ENCODE measurements at regions not wholly inside any gene's neighbourhood (a gene's known extent, or its start where the extent isn't known, plus 50 kb on each side); places are given as distances from the start of the nearest gene placed in this dataset.

GRCh38 chr11:39288011-39288410 lies 2171.4 kb downstream of the LRRC4C start:
- DNase-seq: no peak

GRCh38 chr11:39268176-39268690 lies 2191.2 kb downstream of the LRRC4C start:
- no peak for DNase-seq

DNA sequence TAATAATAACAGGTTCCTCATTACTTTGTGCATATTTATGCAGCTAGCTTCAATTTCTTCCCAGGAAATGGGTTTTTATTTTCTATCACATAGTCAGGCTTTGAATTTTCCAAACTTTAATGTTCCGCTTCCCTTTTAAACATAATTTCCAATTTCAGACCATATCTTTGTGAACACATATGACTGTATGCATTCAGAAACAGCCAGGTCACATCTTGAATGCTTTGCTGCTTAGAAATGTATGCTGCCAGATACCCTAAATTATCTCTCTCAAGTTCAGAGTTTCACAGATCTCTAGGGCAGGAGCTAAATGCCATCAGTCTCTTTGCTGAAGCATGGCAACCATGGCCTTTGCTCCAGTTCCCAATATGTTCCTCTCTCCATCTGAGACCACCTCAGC lies 2203.8 kb downstream of the LRRC4C start:
- no peak for DNase-seq

- no peak for DNase-seq
Observed at GRCh38 chr11:39249566-39250365, 2209.7 kb downstream of the LRRC4C start.

DNA sequence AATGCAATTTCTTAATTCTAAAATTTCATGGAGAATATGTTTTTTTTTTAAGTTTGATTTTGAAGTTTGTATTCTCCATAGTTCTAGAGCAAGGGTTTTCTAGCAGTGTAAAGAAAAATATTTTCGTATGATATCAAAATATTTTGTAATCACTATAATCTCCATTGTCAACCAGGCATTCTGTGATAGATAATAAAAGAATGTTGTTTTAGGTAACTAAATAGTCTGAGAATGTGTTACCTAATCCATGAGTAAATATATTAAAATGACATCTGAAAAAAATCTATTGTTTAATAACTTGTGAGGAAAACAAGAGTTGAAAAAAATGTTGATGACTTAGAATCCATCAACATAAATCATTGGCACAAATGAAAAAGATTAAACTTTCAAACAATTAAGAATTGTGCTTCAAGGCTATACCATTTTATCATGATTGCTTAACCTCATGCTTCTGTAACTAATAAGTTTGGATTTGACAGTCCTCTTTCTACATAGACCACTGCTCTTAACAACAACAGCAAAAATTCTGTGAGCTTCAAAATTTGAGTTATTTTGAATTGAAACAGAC lies 2211.8 kb downstream of the LRRC4C start:
- DNase-seq: no peak

DNA sequence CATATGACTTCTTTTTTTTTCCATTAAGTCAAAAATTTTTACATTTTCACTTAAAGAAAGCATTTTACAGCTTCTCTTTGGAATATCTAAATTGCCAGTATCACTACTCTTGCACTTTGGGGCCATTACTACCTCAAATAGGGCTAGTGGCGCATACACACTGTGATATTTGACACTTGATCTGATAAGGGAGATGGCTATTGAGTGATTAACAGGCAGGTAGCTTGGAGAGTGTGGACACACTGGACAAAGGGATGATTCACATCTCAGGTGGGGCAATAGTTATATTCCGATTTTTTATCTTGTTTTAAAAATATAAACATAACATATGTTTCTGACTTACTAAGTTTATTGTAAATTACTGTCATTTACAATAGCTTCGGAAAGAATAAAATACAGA lies 2219.9 kb downstream of the LRRC4C start:
- no peak for DNase-seq

GRCh38 chr11:39236916-39237315 lies 2222.5 kb downstream of the LRRC4C start:
- DNase-seq: no peak

DNA sequence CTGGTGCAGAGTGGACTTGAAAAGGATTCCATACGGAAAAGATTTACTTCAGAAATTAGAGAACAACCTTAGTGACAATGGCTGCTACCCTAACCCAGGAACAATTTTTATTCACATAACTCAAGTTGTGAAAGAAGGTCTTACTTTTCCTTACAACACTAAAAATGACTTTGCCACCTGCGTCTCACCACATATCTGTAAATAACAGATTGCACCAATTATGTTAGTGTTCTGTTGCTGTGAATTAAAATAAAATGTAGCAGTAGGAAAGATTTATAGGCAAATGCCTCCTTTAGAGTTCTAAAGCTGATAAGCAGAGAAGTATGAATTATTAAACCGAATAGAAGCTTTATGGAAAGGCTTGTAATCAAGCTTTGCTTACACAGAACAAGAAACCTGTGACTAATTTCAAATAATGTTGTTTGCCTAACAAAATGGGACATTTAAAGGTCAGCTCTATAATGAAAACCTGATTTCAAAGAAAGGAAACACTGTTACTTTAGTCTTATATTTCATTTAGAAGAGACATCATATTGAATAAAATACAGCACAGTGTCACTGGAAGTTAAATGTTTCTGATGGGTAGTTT lies 2237.8 kb downstream of the LRRC4C start:
- no peak for DNase-seq

DNA sequence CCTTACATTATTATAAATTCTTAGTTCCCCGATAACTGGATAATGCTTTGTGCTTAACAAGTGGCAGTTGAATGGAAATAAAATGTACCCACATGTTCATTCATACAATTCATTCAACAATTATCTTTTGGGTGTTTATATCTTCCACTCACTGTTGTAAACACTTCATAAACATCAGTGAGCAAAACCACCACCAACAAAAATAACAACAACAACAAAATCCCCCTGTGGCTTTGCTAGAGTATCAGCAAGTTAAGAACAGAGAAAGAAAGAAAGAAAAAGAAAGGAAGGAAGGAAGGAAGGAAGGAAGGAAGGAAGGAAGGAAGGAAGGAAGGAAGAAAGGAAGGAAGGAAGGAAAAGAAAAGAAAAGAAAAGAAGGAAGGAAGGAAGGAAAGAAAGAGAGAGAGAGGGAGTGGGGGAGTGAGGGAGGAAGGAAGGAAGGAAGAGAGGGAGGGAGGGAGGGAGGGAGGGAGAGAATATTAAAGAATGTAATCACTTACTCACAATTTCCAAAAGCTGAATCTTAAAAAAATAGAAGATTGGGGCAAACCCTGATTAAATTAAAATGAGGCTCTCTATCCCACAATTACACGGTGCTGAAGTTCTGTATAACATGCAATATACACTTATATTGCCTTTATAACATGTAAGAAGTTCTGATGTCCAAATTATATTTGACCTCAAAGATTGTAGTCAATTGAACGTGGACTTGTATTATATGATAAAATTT lies 2238.8 kb downstream of the LRRC4C start:
- DNase-seq: no peak

DNA sequence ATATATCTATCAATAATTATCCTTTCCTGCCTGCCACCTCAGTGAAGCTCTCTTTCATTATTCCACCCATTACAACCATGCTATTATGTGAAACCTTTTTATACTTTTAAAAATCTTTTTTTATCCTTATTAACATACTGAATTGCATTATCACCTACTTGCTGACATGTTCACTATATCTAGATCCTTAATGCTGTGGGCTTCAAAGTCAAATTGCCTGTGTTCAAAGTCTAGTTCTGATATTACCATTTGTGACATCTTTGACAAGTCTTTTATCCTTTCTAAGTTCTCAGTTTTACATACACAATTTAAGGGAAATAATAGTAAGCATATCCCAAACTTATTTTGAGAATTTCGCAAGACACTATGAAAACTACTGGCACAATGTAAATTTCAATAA lies 2239.4 kb downstream of the LRRC4C start:
- DNase-seq: no peak

- no peak for DNase-seq
Observed at GRCh38 chr11:39209981-39210380, 2249.5 kb downstream of the LRRC4C start.

GRCh38 chr11:39205236-39205995 lies 2254.0 kb downstream of the LRRC4C start:
- no peak for DNase-seq

GRCh38 chr11:39192671-39193070 lies 2266.8 kb downstream of the LRRC4C start:
- DNase-seq: no peak

GRCh38 chr11:39190751-39191150 lies 2268.7 kb downstream of the LRRC4C start:
- no peak for DNase-seq

DNA sequence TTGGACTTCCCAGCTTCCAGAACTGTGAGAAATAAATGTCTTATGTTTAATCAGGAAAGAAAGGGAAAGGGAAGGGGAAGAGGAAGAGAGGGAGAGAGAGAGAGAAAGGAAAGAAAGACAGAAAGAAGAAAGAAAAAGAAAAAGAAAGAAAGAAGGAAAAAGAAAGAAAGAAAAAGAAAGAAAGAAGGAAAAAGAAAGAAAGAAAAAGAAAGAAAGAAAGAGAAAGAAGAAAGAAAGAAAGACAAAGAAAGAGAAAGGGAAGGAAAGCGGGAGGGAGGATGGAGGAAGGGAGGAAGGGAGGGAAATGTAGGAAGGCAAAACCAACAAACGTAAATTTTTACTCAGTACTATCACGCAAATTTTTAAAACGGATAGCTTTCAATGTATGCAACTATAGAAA lies 2281.8 kb downstream of the LRRC4C start:
- no peak for DNase-seq

GRCh38 chr11:39174965-39175364 lies 2284.5 kb downstream of the LRRC4C start:
- no peak for DNase-seq

DNA sequence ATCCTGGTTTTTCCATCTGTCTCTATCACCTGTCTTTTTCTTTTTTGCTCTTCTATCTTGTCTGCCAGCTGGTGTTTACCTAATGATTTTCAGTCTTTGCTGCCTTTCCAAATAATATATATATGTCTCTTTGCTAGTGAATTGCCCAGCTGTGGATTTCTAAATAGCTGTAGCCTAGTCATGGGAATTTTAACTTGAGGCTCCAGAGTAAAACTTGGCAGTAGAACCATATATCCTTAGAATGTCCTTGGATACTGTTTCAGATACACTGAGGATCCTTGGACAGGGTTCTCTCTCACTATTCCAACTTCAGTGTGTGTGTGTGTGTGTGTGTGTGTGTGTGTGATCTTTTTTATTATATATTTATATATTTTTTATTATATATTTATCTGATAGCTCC lies 2285.3 kb downstream of the LRRC4C start:
- DNase-seq: no peak

GRCh38 chr11:39165021-39165420 lies 2294.4 kb downstream of the LRRC4C start:
- no peak for DNase-seq

GRCh38 chr11:39149214-39149613 lies 2310.2 kb downstream of the LRRC4C start:
- DNase-seq: no peak

GRCh38 chr11:39145346-39145745 lies 2314.1 kb downstream of the LRRC4C start:
- DNase-seq: no peak

DNA sequence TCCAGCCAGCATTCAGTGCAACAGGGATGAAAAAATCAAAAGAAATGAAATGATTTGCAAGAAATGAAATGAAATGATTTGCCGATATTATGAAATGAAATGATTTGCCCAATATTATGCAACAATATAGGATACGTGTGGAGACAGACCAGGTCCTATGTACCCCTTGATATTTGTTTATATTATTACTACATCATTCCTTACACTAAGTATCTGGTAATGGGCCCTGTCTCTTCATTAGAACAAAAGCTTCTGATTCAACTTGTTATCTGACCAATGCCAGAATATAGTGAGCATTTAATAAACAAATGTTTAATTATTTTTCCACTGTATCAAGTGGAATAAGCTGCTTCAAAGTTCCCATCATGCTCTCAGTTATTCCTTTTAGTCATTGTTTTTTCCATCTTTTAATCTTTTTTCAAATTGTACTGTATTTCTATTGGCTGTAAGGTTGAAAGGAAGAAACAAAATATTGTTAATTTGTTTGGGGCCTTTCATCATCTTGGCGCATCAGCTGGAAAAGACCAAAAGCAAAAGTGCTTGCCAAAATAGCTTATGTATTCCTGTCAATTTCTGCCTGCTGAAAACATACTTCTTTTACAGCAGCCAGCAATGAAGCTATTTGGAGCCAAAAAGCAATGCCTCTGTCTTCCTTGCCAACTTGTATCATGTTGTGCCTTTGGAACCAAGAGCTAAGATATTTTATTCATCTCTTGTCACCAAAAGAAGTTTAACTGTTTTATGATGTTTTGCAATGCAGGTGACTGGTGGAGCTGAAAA lies 2314.9 kb downstream of the LRRC4C start:
- DNase-seq: no peak

DNA sequence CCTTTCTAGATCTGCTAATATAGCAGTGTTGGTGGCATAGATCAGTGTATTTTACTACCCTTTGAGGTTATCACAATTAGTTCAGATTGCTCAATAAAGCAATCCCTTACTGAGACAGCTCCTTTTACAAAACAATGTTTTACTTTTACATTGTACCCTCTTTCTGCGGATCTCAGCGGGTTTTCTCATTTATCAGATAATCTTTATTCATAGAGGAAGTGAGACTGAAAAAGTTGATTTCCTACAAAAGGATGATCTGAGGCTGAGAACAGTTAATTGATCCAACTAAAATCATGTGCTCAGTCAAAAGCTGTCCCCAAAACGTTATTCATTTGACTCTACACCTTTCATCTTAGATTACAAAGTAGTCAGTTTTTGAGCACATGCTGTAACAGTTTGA lies 2319.9 kb downstream of the LRRC4C start:
- DNase-seq: no peak

All from T-helper 1 cell (primary cell).